Right atrium auricular region (tissue), 2 donors: ENCODE measurements at regions not wholly inside any gene's neighbourhood (a gene's known extent, or its start where the extent isn't known, plus 50 kb on each side); places are given as distances from the start of the nearest gene placed in this dataset.

Source experiments
- DNase-seq: peaks from one replicate; pipeline ENCODE4 v3.0.0-alpha.2; 2019; ENCODE audit warnings: low spot score
- H3K27ac ChIP-seq, 2 donors: fragments of 200-600 bp; sonication (generic); 1 replicate in 1 of 2; 2 replicates in 1 of 2; pipeline ENCODE4 v1.5.1; 2016 to 2019
- H3K27me3 ChIP-seq, 2 donors: fragments of 200-600 bp; sonication (generic); one replicate each; pipeline versions ENCODE4 v1.5.1 to v1.6.0; 2017 to 2019
- H3K36me3 ChIP-seq: fragments of 200-600 bp; sonication (generic); one replicate; pipeline ENCODE4 v1.5.1; 2016
- H3K4me1 ChIP-seq, 2 donors: fragments of 200-600 bp; sonication (generic); one replicate each; pipeline versions ENCODE4 v1.5.1 to v1.6.0; 2017 to 2019
- H3K4me3 ChIP-seq, 2 donors: fragments of 200-600 bp; sonication (generic); 1 replicate in 1 of 2; 2 replicates in 1 of 2; pipeline ENCODE4 v1.5.1; 2017 to 2019; ENCODE audit warnings: mild to moderate bottlenecking in 1 of 2, moderate library complexity in 1 of 2
- H3K9me3 ChIP-seq, 2 donors: fragments of 200-600 bp; sonication (generic); one replicate each; pipeline ENCODE4 v1.5.1; 2019
- CTCF ChIP-seq, 2 donors: fragments of 200-600 bp; sonication (generic); IDR thresholded peaks; one replicate each; pipeline ENCODE4 v1.5.1; 2019; ENCODE audit warnings: antibody characterized with exemption in 2 of 2

GRCh38 chr2:239690651-239691631, 290.1 kb upstream of the HDAC4 start:
- no peak overlapping the region for H3K4me3 ChIP-seq
- peak; percentile 49 for DNase-seq
- TF ChIP-seq CTCF (IDR thresholded peaks at IDR 0.05): no peak
- H3K4me1 ChIP-seq: no peaks in the 10 kb centered on the region
- no peaks in the 10 kb centered on the region for H3K36me3 ChIP-seq
- no peak overlapping the region for H3K27ac ChIP-seq
- no peaks in the 10 kb centered on the region for H3K9me3 ChIP-seq
- H3K27me3 ChIP-seq: no peaks in the 10 kb centered on the region

- Histone ChIP-seq H3K4me1 (no peaks in the 10 kb centered on the region), H3K27me3 (no peaks in the 10 kb centered on the region), H3K36me3 (no peaks in the 10 kb centered on the region), H3K4me3 (no peak overlapping the region), H3K9me3 (no peaks in the 10 kb centered on the region), H3K27ac (no peak overlapping the region)
- DNase-seq: peak; percentile 50
- TF ChIP-seq CTCF (IDR thresholded peaks at IDR 0.05): no peak
Observed at GRCh38 chr2:239689985-239690384, 289.2 kb upstream of the HDAC4 start.

DNA sequence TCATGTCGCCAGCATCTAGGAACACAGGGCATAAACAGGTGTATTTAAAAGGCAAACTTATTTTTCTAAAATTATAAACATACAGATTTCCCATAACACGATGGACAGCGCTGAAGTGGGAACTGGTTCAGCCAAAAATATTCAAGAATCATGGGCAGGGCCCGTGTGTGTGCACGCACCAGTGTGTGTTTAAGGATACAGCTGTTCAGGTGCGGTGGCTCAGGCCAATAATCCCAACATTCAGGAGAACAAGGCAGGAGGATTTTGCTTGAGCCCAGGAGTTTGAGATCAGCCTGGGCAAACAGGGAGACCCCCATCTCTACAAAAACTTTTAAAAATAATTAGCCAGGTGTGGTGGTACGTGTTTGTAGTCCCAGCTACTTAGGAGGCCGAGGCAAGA, 288.6 kb upstream of the HDAC4 start:
- H3K27me3 ChIP-seq: no peaks in the 10 kb centered on the region
- H3K4me3 ChIP-seq: no peak overlapping the region
- peak; percentile 7 for DNase-seq
- H3K27ac ChIP-seq: no peak overlapping the region
- TF ChIP-seq CTCF (IDR thresholded peaks at IDR 0.05): no peak
- no peaks in the 10 kb centered on the region for H3K9me3 ChIP-seq
- no peaks in the 10 kb centered on the region for H3K4me1 ChIP-seq
- no peaks in the 10 kb centered on the region for H3K36me3 ChIP-seq

DNA sequence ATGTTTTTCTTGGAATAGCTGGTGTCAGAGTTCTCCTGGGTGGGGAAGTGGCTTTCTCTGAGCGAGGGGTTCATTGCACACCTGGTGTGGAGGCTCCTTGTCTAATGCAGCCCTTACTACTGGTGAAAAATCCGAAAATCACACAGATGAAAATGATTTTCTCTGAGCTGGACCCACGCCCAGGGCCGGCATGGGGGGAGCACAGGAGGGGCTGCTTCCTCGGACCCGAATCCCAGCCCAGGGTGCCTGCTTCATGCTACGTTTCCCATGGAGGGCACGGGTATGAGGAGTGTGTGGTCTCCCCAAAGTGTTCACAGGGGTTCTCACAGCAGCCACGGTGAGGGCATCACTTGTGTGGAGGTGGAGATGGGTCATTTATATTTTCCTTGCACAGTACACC, 288.0 kb upstream of the HDAC4 start:
- no peaks in the 10 kb centered on the region for H3K36me3 ChIP-seq
- no peak overlapping the region for H3K4me3 ChIP-seq
- H3K27me3 ChIP-seq: no peaks in the 10 kb centered on the region
- H3K9me3 ChIP-seq: no peaks in the 10 kb centered on the region
- DNase-seq: peak; percentile 11
- H3K27ac ChIP-seq: no peak overlapping the region
- TF ChIP-seq CTCF (IDR thresholded peaks at IDR 0.05): no peak
- no peaks in the 10 kb centered on the region for H3K4me1 ChIP-seq

DNA sequence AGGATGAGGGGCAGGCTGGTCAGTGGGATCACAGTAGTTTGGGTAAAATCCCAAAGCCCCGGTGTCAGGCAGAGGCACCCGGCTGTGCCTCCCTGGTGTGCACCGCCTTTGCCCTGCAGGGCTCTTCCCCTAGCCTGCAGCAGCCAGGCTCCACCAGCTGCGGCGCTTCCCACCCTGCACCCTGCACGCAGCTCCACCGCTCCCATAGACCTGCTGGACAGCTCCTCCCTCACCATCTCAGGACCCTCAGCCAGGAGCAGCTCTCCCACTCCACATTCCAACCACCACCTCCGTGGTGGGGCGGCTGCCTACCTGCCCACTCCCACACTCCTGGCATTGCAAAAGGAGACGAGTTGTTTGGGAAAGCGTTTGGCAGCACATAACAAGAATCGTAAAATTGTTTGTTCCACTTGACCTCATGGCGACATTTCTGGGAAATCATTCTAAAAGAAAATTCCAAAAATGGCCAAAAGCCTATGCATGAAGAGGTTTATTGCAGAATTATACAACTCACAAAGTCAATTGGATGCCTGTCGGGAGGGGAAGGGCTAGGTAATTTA, 287.4 kb upstream of the HDAC4 start:
- no peak overlapping the region for H3K27ac ChIP-seq
- peak in 1 of 2 donors; percentile 28 for TF ChIP-seq CTCF (IDR thresholded peaks at IDR 0.05)
- H3K4me3 ChIP-seq: no peak overlapping the region
- no peaks in the 10 kb centered on the region for H3K36me3 ChIP-seq
- no peaks in the 10 kb centered on the region for H3K4me1 ChIP-seq
- peak; percentile 13 for DNase-seq
- H3K27me3 ChIP-seq: no peaks in the 10 kb centered on the region
- H3K9me3 ChIP-seq: peaks cover 0 to 3% of the 10 kb centered on the region in 2 donors
